KOPT-K1 (cell line): ENCODE measurements at regions not wholly inside any gene's neighbourhood (a gene's known extent, or its start where the extent isn't known, plus 50 kb on each side); places are given as distances from the start of the nearest gene placed in this dataset.
"Not testable (repeated sequence)": the region's sequence is repeated elsewhere in the genome, so short reads cannot be mapped to it uniquely, and the experiment has no call there.

Experiments
- H3K27ac ChIP-seq: fragments of 200-600 bp; sonication (generic); 2 replicates; pipeline ENCODE4 v1.5.1; 2016; ENCODE audit warnings: antibody characterized with exemption, mild to moderate bottlenecking, low read depth, low read length; ENCODE audit not compliant: poor library complexity, severe bottlenecking
- H3K36me3 ChIP-seq: fragments of 200-600 bp; sonication (generic); 2 replicates; pipeline ENCODE4 v1.5.1; 2017; ENCODE audit warnings: antibody characterized with exemption, mild to moderate bottlenecking, low read length, moderate library complexity; ENCODE audit not compliant: insufficient read depth
- H3K9me3 ChIP-seq: fragments of 200-600 bp; sonication (generic); 2 replicates; pipeline ENCODE4 v1.5.1; 2017; ENCODE audit warnings: antibody characterized with exemption, low read length, mild to moderate bottlenecking; ENCODE audit not compliant: insufficient read depth, poor library complexity, severe bottlenecking

GRCh38 chr13:65155861-65156260 is 2074.3 kb downstream of the PCDH9 start:
- H3K27ac ChIP-seq: no peak overlapping the region
- no peaks in the 10 kb centered on the region for H3K9me3 ChIP-seq
- no peaks in the 10 kb centered on the region for H3K36me3 ChIP-seq

GRCh38 chr13:65154661-65155447 is 2075.3 kb downstream of the PCDH9 start:
- Histone ChIP-seq H3K9me3 (no peaks in the 10 kb centered on the region), H3K36me3 (no peaks in the 10 kb centered on the region), H3K27ac (no peak overlapping the region)

DNA sequence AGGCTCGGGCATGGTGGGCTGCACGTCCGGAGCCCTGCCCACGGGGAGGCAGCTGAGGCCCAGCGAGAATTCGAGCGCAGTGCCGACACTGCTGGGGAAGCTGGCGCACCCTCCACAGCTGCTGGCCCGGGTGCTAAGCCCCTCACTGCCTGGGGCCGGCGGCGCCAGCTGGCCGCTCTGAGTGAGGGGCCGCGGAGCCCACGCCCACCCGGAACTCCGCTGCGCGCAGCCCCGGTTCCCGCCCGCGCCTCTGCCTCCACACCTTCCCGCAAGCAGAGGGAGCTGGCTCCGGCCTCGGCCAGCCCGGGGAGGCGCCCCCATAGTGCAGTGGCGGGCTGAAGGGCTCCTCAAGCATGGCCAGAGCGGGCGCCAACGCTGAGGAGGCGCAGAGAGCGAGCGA is 2080.4 kb downstream of the PCDH9 start:
- no peaks in the 10 kb centered on the region for H3K36me3 ChIP-seq
- no peak overlapping the region for H3K27ac ChIP-seq
- H3K9me3 ChIP-seq: no peaks in the 10 kb centered on the region

DNA sequence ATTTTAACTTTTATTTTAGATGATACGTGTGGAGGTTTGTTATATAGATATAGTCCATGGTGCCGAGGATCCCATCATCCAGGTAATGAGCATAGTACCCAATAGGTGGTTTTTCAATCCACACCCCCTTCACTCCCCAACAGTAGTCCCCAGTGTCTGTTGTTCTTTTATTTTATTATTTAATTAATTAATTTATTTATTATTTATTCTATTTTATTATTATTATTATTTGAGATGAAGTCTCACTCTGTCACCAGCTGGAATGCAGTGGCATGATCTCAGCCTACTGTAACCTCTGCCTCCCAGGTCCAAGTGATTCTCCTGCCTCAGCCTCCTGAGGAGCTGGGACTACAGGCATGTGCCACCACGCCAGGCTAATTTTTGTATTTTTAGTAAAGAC is 2086.2 kb downstream of the PCDH9 start:
- no peak overlapping the region for H3K27ac ChIP-seq
- no peaks in the 10 kb centered on the region for H3K36me3 ChIP-seq
- H3K9me3 ChIP-seq: no peaks in the 10 kb centered on the region

GRCh38 chr13:65133094-65133493 is 2097.0 kb downstream of the PCDH9 start:
- Histone ChIP-seq H3K27ac (no peak overlapping the region), H3K9me3 (no peaks in the 10 kb centered on the region), H3K36me3 (no peaks in the 10 kb centered on the region)

DNA sequence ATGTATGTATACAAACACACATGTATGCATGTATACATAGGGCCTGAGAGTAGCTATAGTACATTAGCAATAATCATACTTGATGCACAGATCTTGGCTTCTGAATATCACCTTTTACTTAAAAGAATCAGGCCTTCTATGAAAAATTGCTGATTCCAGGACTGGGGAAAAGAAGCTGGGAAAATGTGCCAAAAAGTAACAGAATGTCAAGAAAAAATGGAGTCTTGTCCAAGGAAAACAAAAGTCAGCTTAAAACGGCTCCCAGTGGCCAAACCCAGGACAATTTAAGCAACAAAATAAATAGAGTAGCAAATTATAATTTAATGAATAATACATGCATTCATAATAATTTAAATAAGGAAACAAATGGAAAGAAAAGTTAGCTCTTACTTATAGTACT is 2104.9 kb downstream of the PCDH9 start:
- Histone ChIP-seq H3K36me3 (no peaks in the 10 kb centered on the region), H3K27ac (no peak overlapping the region)

DNA sequence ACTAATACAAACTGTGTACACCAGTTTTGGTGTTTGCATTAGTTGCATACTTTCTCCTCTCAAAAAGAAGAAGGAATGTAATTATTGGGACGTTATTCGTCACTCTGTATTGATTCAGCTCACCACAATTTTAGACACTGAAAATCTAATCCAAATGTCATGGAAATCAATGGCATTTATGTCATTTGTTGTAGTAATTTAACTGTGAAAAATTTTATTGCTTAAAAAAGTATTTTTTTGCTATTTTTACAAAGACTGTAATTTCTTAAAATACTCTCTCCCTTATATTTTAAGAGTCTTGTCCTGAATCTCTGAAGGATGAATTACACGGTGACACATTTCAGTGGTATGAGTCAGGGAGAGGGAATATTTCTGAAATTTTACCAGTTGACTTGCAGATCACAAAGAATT is 2117.6 kb downstream of the PCDH9 start:
- no peaks in the 10 kb centered on the region for H3K36me3 ChIP-seq
- H3K9me3 ChIP-seq: no peaks in the 10 kb centered on the region
- H3K27ac ChIP-seq: no peak overlapping the region

More for the DNA sequence above, 2104.9 kb downstream of the PCDH9 start:
- no peaks in the 10 kb centered on the region for H3K9me3 ChIP-seq

DNA sequence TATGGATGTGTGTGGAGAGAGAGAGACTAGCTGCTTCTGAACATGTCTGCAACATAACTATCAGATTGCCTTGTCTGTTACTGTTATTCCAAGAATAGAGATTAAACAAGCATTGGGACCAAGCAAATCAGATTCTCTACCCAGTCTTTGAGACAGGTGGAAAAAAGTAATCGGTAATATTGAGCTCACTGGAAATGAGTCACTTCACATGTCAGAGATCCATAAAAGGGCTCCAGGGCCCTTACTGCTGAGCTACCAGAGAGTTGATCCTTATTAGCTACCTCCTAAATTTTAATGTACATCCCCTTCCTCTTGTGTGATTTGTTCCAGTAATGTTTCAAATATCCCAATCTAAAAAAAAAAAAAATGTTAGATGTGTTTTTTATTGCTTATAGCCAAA is 2118.0 kb downstream of the PCDH9 start:
- Histone ChIP-seq H3K27ac (no peak overlapping the region), H3K9me3 (no peaks in the 10 kb centered on the region), H3K36me3 (no peaks in the 10 kb centered on the region)

DNA sequence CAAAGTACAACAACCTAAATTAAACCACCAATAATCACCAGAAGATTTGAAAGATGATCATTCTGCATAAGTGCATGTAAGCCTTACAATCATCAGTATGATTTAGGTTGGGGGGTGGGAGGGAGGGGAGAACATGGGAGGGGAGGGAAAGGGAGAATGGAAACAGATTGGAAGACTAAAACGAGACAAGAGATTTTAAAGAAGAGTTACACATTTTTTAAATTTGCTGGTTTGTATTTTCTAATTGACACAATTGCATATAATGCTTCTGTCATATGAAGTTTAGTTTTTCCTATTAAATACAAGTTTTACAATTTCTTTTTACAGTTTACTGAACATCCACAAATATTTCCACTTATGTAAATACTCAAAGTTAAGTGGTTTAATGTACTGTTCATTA is 2118.9 kb downstream of the PCDH9 start:
- Histone ChIP-seq H3K36me3 (no peaks in the 10 kb centered on the region), H3K9me3 (no peaks in the 10 kb centered on the region), H3K27ac (no peak overlapping the region)

DNA sequence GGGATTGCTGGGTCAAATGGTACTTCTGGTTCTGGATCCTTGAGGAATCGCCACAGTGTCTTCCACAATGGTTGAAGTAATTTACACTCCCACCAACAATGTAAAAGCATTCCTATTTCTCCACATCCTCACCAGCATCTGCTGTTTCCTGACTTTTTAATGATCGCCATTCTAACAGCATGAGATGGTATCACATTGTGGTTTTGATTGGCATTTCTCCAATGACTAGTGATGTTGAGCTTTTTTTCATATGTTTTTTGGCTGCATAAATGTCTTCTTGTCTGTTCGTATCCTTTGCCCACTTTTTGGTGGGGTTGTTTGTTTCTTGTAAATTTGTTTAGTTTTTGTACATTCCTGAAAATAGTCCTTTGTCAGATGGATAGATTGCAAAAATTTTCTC is 2125.7 kb downstream of the PCDH9 start:
- not testable (repeated sequence) for H3K27ac ChIP-seq, H3K36me3 ChIP-seq, H3K9me3 ChIP-seq

- H3K36me3 ChIP-seq: no peaks in the 10 kb centered on the region
These were observed 2126.8 kb downstream of the PCDH9 start for GRCh38 chr13:65103351-65103750.

GRCh38 chr13:65095161-65096082 is 2134.7 kb downstream of the PCDH9 start:
- H3K36me3 ChIP-seq: no peaks in the 10 kb centered on the region
- no peak overlapping the region for H3K27ac ChIP-seq
- no peaks in the 10 kb centered on the region for H3K9me3 ChIP-seq

More at GRCh38 chr13:65103351-65103750, 2126.8 kb downstream of the PCDH9 start:
- no peak overlapping the region for H3K27ac ChIP-seq
- no peaks in the 10 kb centered on the region for H3K9me3 ChIP-seq

GRCh38 chr13:65093357-65093756 is 2136.8 kb downstream of the PCDH9 start:
- H3K9me3 ChIP-seq: no peaks in the 10 kb centered on the region
- no peak overlapping the region for H3K27ac ChIP-seq
- no peaks in the 10 kb centered on the region for H3K36me3 ChIP-seq

DNA sequence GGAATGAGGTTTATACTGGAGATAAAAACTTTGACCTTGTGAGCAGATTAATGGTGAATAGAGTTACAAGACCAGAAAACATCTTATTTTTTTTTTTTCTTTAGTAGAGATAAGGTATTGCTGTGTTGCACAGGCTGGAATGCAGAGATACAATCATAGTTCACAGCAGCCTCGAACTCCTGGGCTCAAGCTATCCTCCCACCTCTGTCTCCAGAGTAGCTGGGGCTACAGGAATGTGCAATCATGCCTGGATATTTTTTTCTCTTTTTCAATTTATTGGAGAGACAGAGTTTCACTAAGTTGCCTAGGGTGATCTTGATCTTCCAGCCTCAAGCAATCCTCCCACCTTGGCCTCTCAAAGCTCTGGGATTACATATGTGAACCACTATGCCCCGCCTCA is 2139.1 kb downstream of the PCDH9 start:
- Histone ChIP-seq H3K36me3 (no peaks in the 10 kb centered on the region), H3K9me3 (no peaks in the 10 kb centered on the region), H3K27ac (no peak overlapping the region)

DNA sequence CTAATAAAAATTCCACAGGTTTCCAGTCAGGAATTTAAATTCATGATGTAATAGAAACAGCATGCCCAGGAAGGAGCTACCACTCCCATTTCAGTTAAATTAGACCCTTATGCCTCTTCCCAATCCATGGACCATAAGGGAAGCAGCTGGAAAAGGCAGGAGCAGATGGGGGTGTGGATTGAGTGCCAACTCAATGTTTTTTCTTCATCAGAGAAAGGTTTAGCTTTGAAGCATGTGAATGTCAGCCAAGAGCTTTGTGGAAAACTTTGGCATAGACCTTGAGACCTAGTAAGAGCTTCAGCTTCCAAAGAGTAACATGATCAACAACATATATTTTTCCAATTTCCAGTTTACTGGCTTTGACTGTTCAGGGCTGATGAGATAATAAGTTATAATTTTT is 2139.9 kb downstream of the PCDH9 start:
- H3K9me3 ChIP-seq: no peaks in the 10 kb centered on the region
- no peaks in the 10 kb centered on the region for H3K36me3 ChIP-seq
- no peak overlapping the region for H3K27ac ChIP-seq
